Progenitor cell of endocrine pancreas (in vitro differentiated cells): ENCODE measurements at regions not wholly inside any gene's neighbourhood (a gene's known extent, or its start where the extent isn't known, plus 50 kb on each side); places are given as distances from the start of the nearest gene placed in this dataset.

Experiments
- DNase-seq: peaks from one replicate; pipeline ENCODE4 v3.0.0; 2021; ENCODE audit warnings: low spot score; ENCODE audit not compliant: unreplicated experiment
- H3K27ac Mint-ChIP-seq: 2 replicates; pipeline ENCODE4 v1.8.0; 2021; ENCODE audit warnings: mild to moderate bottlenecking, moderate library complexity, mixed read lengths
- H3K27me3 Mint-ChIP-seq: 2 replicates; pipeline ENCODE4 v1.8.0; 2021; ENCODE audit warnings: mixed read lengths
- H3K36me3 Mint-ChIP-seq: 2 replicates; pipeline ENCODE4 v1.8.0; 2022; ENCODE audit warnings: mixed read lengths; ENCODE audit not compliant: insufficient read depth
- H3K4me1 Mint-ChIP-seq: 2 replicates; pipeline ENCODE4 v1.8.0; 2021; ENCODE audit warnings: low read depth, mixed read lengths
- H3K4me3 Mint-ChIP-seq: 2 replicates; pipeline ENCODE4 v1.8.0; 2021; ENCODE audit warnings: low read depth, mild to moderate bottlenecking, moderate library complexity, mixed read lengths
- H3K9me3 Mint-ChIP-seq: 2 replicates; pipeline ENCODE4 v1.8.0; 2021; ENCODE audit warnings: low read depth, mixed read lengths
- CTCF ChIP-seq: fragments of 200-600 bp; sonication (generic); IDR thresholded peaks from one replicate; pipeline ENCODE4 v1.5.0; 2021; ENCODE audit warnings: antibody characterized with exemption, mild to moderate bottlenecking; ENCODE audit not compliant: unreplicated experiment

- DNase-seq, result no peak
- peaks cover 2% of the 10 kb centered on the region for H3K4me1 Mint-ChIP-seq
- TF ChIP-seq CTCF, result no peak
- H3K36me3 Mint-ChIP-seq, result no peaks in the 10 kb centered on the region
- no peak overlapping the region for H3K4me3 Mint-ChIP-seq
- no peaks in the 10 kb centered on the region for H3K9me3 Mint-ChIP-seq
- H3K27me3 Mint-ChIP-seq, result no peaks in the 10 kb centered on the region
- no peak overlapping the region for H3K27ac Mint-ChIP-seq
Observed at GRCh38 chr1:21355956-21356355, 65.7 kb upstream of the ECE1 start.

GRCh38 chr1:21352586-21352985 lies 62.3 kb upstream of the ECE1 start:
- Mint-ChIP-seq H3K4me1 (peaks cover 5% of the 10 kb centered on the region), H3K9me3 (no peaks in the 10 kb centered on the region), H3K4me3 (no peak overlapping the region), H3K27me3 (no peaks in the 10 kb centered on the region), H3K36me3 (no peaks in the 10 kb centered on the region), H3K27ac (no peak overlapping the region)
- TF ChIP-seq CTCF, result no peak
- no peak for DNase-seq

GRCh38 chr1:21351901-21352300 lies 61.6 kb upstream of the ECE1 start:
- DNase-seq, result no peak
- H3K36me3 Mint-ChIP-seq, result no peaks in the 10 kb centered on the region
- H3K4me3 Mint-ChIP-seq, result no peak overlapping the region
- no peaks in the 10 kb centered on the region for H3K27me3 Mint-ChIP-seq
- no peak for TF ChIP-seq CTCF
- no peaks in the 10 kb centered on the region for H3K9me3 Mint-ChIP-seq
- H3K27ac Mint-ChIP-seq, result no peak overlapping the region
- peaks cover 5% of the 10 kb centered on the region for H3K4me1 Mint-ChIP-seq

- H3K4me1 Mint-ChIP-seq, result peaks cover 5% of the 10 kb centered on the region
Observed at GRCh38 chr1:21350202-21350885, 60.1 kb upstream of the ECE1 start.

GRCh38 chr1:21349693-21350092 lies 59.4 kb upstream of the ECE1 start:
- H3K4me3 Mint-ChIP-seq, result no peak overlapping the region
- no peak for DNase-seq
- H3K9me3 Mint-ChIP-seq, result no peaks in the 10 kb centered on the region

More at GRCh38 chr1:21350202-21350885, 60.1 kb upstream of the ECE1 start:
- no peak for DNase-seq
- Mint-ChIP-seq H3K9me3 (no peaks in the 10 kb centered on the region), H3K36me3 (no peaks in the 10 kb centered on the region), H3K27ac (no peak overlapping the region), H3K27me3 (no peaks in the 10 kb centered on the region), H3K4me3 (no peak overlapping the region)
- TF ChIP-seq CTCF, result no peak

More at GRCh38 chr1:21349693-21350092, 59.4 kb upstream of the ECE1 start:
- Mint-ChIP-seq H3K4me1 (peaks cover 5% of the 10 kb centered on the region), H3K36me3 (no peaks in the 10 kb centered on the region), H3K27ac (no peak overlapping the region), H3K27me3 (no peaks in the 10 kb centered on the region)
- TF ChIP-seq CTCF, result no peak
